DMS 273 (cell line): ENCODE measurements at regions not wholly inside any gene's neighbourhood (a gene's known extent, or its start where the extent isn't known, plus 50 kb on each side); places are given as distances from the start of the nearest gene placed in this dataset.
"Not testable (repeated sequence)": the region's sequence is repeated elsewhere in the genome, so short reads cannot be mapped to it uniquely, and the experiment has no call there.

Source experiments
- DNase-seq: peaks from one replicate; lab custom pipeline; 2025; ENCODE audit not compliant: unreplicated experiment; lab: John Stamatoyannopoulos, UW

GRCh38 chr17:55903028-55903690, 152.3 kb downstream of the PCTP start:
- no peak for DNase-seq

GRCh38 chr17:55909776-55910175, 158.9 kb downstream of the PCTP start:
- DNase-seq: no peak

GRCh38 chr17:55911186-55911585, 160.3 kb downstream of the PCTP start:
- no peak for DNase-seq

GRCh38 chr17:55925440-55925839, 174.6 kb downstream of the PCTP start:
- DNase-seq: no peak

GRCh38 chr17:55926276-55926990, 175.6 kb downstream of the PCTP start:
- DNase-seq: no peak

GRCh38 chr17:55930291-55930809, 179.5 kb downstream of the PCTP start:
- no peak for DNase-seq

GRCh38 chr17:55931446-55931845, 180.6 kb downstream of the PCTP start:
- DNase-seq: no peak

GRCh38 chr17:55932973-55933372, 182.1 kb downstream of the PCTP start:
- no peak for DNase-seq

GRCh38 chr17:55939181-55939810, 188.4 kb downstream of the PCTP start:
- DNase-seq: not testable (repeated sequence)

GRCh38 chr17:55959756-55960155, 193.5 kb upstream of the ANKFN1 start:
- no peak for DNase-seq

GRCh38 chr17:55961386-55961785, 191.9 kb upstream of the ANKFN1 start:
- peak; percentile 8 for DNase-seq

- peak; percentile 26 for DNase-seq
Observed at GRCh38 chr17:55962951-55963401, 190.3 kb upstream of the ANKFN1 start.

GRCh38 chr17:55964191-55964590, 189.1 kb upstream of the ANKFN1 start:
- no peak for DNase-seq

GRCh38 chr17:55965051-55965450, 188.2 kb upstream of the ANKFN1 start:
- DNase-seq: no peak

GRCh38 chr17:55969562-55970324, 183.5 kb upstream of the ANKFN1 start:
- DNase-seq: peak; percentile 25

GRCh38 chr17:55978578-55978977, 174.7 kb upstream of the ANKFN1 start:
- no peak for DNase-seq

- DNase-seq: peak; percentile 23
Observed at GRCh38 chr17:55983096-55983495, 170.2 kb upstream of the ANKFN1 start.

GRCh38 chr17:55986817-55987216, 166.5 kb upstream of the ANKFN1 start:
- DNase-seq: no peak

- no peak for DNase-seq
Observed at GRCh38 chr17:55988861-55989260, 164.4 kb upstream of the ANKFN1 start.

GRCh38 chr17:55990332-55991006, 162.8 kb upstream of the ANKFN1 start:
- DNase-seq: no peak

GRCh38 chr17:55996826-55997225, 156.4 kb upstream of the ANKFN1 start:
- DNase-seq: peak; percentile 25
